ENCODE measurements at regions not wholly inside any gene's neighbourhood (a gene's known extent, or its start where the extent isn't known, plus 50 kb on each side); places are given as distances from the start of the nearest gene placed in this dataset.
A peak's percentile ranks its signal among the peaks of the same experiment; 100 is the strongest.

DNA sequence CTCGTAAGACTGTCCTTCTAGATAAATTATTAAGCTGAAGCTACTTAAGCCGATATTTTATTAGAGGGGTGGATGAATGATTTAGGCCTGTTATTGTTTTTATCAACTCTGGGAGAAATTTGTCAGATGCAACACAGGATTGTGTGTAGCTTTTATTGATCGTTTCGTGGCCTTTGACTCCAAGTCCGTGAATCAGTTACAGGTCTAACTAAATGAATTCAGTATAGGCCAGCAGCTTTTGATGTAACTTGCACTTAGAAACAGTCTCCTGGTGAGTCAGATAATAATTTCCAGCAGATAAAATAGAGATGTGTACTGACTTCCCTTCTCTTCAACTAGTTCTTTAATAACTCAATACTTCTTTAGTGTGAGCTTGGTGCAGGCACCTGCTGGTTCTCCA, 341.7 kb upstream of the SMIM30 start:
- DNase-seq (ENCODE audit: low read depth), result no peak

DNA sequence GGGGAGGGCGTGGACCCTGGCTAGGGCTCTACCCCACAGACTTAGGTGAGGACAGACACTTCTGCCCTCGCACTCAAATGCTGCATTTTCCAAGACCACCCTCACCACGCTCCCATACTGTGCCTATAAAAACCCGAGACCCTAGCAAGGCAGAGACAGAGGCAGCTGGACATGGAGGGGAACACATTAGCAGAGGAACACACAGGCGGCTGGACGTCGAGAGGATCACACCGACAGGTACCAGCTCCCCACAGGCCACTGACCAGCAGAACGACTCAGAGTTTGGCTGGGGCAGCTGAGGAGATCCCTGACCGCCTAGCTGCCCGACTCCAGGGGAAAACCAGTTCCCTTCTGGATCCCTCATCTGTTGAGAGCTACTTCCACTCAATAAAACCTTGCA, 338.2 kb upstream of the SMIM30 start:
- no peak for DNase-seq (ENCODE audit: low read depth)

DNA sequence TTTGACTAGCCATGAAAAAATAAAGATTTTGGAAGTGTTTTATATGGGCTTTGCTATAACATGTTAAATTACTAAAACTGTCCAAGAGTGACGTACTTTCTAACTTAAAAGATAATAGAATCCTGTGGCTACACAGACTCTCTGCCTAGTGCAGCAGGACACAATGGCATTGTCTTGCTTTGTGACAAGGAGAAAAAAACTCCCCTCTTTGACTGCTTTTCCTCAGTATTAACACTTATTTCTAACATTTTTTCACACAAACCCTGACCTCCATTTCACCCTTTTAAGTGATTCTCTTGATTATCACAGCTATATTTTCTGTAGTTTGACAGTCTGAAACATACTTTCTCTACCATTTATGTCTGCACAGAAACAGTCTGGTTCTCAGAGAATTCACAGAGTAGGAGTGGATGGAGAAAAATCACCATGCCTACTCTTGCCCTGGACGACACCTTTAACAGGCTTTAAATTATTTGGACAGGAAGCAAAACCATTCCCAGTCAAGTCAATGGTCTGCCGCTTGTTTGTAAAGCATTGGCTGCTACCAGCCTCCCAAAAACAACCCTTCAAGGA, 336.3 kb upstream of the SMIM30 start:
- DNase-seq (ENCODE audit: low read depth), result no peak

DNA sequence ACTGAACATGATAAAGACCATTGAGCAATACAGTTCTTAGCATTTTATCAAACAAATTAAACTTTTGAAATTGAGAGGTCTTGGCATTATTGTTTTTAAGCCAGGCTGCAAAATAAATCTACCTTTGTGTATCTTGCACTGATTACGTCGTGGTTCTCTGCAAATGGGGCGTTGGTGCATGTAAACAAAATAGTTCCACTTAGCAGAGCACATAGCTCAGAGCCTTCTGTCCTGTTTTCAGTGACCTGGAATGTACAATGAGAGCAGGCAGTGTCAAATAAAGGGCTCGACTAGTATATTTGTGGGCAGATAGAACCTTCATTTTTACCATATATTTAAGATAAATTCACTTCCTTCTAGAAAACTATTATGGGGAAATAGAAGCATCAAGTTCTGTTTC, 333.9 kb upstream of the SMIM30 start:
- no peak for DNase-seq (ENCODE audit: low read depth)

GRCh38 chr7:113446791-113447190, 328.4 kb upstream of the SMIM30 start:
- no peak for DNase-seq (ENCODE audit: low read depth)

DNA sequence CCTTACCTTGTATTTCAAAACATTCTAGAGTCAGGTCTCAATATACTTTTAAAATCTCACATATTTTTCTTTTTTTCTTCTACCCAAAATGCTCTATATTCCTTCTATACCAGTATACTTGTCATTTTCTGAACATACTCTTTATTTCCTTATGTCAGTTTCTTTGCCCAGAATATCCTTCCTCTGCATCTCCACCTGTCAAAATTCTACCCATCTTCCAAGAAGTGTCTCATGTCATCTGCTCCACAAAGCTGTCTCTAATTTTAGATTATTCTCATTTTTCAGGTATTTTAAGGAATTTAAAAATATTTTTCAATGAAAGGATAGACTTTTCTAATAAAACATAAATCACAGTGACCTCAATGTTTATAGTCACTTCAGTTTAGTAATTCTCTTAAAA, 328.0 kb upstream of the SMIM30 start:
- DNase-seq (ENCODE audit: low read depth), result no peak

- DNase-seq (ENCODE audit: low read depth), result no peak
These were observed 325.9 kb upstream of the SMIM30 start for GRCh38 chr7:113444261-113444660.

DNA sequence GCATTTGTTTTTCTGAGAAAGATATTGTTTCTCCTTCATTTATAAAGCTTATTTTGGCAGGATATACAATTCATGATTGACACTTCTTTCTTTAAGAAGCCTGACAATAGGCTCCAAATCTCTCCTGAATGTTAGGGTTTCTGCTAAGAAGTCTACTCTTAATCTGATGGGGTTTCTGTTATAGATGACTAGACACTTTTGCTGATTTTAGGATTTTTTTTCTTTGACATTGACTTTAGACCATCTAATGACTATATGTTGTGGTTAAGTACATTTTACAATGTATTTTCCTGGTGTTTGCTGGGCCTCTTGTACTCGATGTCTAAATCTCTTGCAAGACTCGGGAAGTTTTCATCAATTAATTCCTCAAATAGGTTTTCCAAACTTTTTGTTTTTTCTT, 321.8 kb upstream of the SMIM30 start:
- no peak for DNase-seq (ENCODE audit: low read depth)

GRCh38 chr7:113431406-113431805, 313.1 kb upstream of the SMIM30 start:
- no peak for DNase-seq (ENCODE audit: low read depth)

DNA sequence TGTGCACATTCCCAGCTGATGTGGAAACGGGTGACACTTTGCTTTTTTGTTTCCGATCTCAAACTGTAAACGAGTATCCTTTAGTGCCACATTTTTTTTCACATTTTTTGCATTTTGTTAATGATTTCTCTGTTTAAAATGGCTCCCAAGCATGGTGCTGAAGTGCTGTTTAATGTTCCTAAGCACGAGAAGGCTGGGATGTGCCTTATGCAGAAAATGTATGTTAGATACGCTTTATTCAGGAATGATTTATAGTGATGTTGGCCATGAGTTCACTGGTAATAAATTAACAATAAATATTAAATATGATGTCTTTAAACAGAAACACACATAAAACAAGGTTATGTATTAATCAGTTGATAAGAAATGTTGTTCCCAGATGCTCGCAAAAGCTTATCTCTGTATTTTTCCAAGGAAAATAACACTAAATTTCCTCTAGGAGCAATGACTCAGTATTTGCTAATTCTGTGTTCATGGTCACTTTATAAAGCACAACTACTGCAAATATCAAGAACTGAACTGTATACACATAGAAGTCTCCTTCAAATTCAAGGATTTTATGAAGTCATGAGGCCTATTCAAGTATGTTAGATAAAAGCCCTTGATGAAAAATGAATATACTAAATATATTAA, 305.9 kb upstream of the SMIM30 start:
- no peak for DNase-seq (ENCODE audit: low read depth)

DNA sequence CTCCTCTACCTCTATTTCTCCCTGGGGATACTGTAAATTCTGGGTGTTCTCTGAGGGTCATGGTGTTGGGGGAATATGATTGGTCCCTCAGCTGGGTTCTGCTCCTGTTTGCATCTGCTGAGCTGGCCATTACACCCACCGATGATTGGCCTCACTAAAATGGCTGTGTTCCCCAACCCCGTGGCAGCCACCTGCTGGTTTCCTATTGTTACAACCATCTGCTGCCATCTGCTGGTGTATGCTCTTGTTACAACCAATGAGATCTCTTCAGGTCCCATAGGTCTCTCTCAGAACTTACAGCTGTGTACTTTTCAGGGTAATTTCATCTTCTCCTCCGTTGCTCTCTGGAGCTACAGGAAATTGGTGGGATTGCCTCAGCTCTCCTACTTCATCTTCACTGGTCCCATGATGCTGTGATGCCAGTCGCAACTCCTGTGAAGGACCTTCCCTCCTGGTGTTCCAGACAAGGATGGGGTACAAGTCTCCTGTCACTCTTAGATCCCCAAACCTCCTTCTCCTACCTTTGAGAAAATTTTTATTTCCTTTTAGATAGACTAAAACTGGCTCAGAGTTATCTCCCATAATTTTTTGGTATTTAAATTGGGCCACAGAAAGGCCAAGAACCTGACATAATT, 303.5 kb upstream of the SMIM30 start:
- DNase-seq (ENCODE audit: low read depth), result peak; percentile 61

GRCh38 chr7:113414401-113415035, 296.2 kb upstream of the SMIM30 start:
- no peak for DNase-seq (ENCODE audit: low read depth)

- DNase-seq (ENCODE audit: low read depth), result no peak
These were observed 294.1 kb upstream of the SMIM30 start for GRCh38 chr7:113412410-113412809.

DNA sequence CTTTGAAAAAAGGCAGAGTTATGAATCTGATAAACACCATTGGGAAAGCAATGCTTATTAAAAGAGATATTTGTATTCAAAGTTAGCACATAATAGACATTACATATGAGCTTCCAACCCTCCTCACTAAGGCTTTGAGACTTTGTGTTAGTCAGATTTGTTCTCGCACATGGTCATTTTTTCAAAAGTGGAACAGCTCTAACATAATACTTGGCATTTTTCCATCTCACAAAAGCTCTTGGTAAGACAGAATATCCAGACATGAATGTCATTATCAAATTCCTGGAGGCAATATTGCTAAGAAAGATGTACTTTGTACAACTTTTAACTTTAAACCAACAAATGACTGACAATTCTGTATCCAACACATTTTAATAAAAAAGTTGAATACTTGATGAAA, 292.4 kb upstream of the SMIM30 start:
- no peak for DNase-seq (ENCODE audit: low read depth)

- no peak for DNase-seq (ENCODE audit: low read depth)
These were observed 290.6 kb upstream of the SMIM30 start for GRCh38 chr7:113408999-113409398.

DNA sequence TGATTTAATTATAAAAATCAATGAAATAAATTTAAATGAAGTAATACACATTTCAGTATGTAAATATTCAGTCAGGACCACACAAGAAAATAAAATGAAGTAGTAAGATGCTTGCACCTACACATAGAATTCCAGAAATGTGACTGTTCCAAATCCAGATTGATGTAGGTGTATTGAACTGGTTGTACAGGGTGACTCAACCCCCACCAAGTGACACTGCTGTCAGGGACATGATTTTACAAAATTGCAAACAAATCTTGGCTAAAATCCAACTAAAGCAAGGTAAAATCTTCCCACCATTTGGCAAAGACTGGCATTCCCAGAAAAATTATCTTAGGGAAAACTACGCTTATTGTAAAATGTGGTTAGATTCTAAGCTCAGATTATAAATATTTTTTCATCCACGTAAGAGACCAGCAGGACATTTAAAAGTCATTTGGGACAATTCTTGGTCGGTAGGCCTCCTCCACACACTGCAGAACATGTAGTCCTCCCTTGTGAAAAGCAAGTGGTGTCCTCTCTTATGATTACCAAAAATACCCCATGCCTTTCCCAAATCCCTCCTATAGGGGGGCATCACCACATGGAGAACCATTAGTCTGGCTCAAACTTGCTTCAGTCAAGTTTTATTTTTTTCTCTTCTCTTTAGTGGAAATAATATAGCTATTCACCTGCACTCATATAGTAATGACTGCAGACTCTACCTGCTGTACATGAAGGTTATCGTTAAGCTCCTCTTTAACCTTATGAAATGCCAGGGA, 287.1 kb upstream of the SMIM30 start:
- no peak for DNase-seq (ENCODE audit: low read depth)

DNA sequence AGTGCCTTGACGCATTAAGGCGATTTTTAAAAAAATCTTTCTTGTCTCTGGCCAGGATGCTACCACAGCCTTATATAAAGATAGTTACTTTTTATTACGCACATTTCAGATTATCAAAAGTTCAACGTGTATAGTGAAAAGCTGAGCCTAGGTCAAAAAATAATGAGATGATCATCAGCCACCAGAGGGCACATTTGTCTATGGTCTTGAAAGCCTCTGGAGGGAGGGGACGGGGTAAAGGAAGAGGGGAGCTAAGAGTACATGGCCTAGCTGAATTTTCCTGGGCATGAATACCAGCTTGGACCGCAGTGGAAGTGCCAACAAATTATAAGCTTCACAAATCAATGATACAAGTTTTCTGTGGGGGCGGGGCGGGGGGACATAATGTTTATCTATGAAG, 285.9 kb upstream of the SMIM30 start:
- DNase-seq (ENCODE audit: low read depth), result no peak

DNA sequence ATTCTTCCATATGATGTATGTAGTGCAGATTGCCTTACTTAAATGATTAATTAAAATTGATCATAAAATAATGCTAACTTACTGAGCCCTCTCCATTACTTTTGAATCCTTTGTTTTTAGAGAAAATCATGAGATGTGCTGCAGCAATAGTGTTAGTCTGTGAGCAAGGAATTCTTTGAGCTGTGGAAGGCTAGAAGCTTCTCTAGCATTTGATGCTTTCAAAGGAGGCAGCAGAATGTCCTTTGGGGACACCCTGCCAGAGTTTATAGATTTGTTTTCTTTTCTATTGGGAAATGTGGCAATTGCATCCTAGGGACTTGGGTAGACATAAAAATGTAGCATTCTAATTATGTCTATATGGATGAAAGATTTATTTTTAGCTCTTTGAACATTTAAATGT, 284.1 kb upstream of the SMIM30 start:
- DNase-seq (ENCODE audit: low read depth), result no peak

- DNase-seq (ENCODE audit: low read depth), result no peak
These were observed 283.7 kb upstream of the SMIM30 start for GRCh38 chr7:113402005-113402404.

GRCh38 chr7:113394856-113395255, 276.5 kb upstream of the SMIM30 start:
- no peak for DNase-seq (ENCODE audit: low read depth)

GRCh38 chr7:113392841-113393540, 274.6 kb upstream of the SMIM30 start:
- no peak for DNase-seq (ENCODE audit: low read depth)

DNA sequence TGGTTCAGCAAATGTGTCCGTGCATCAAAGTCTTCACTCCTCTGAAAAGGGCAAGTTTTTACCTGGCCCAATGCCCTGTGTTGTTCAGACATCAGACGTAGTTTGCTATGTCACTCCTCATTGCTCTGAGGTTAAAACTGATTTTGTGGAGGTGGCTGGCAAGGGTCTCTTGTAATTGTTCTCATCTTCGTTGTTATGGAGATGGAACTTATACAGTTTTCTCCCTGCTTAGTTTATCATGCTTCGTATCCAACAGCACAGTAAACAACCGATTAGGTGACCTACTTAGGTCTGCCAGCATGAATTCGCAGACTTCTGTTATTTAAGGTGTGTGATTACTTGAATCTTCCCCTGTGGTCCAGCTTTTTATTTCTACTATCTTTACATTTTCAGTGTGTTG, 274.1 kb upstream of the SMIM30 start:
- no peak for DNase-seq (ENCODE audit: low read depth)
